ENCODE measurements at regions not wholly inside any gene's neighbourhood (a gene's known extent, or its start where the extent isn't known, plus 50 kb on each side); places are given as distances from the start of the nearest gene placed in this dataset.

GRCh38 chr6:9408402-9409117 is 973.2 kb upstream of the SLC35B3 start:
- DNase-seq (ENCODE audit: low spot score) (no peak), ATAC-seq (no peak), FAIRE-seq (no peak)
- 6% methylated on average over 2 of the region's 2 CpGs for WGBS (ENCODE audit: low lambda C conversion rate)
- Histone ChIP-seq H3K9ac (ENCODE audit: insufficient read depth, low read depth, low read length) (no peak overlapping the region), H3K4me1 (ENCODE audit: insufficient read depth, low read length) (no peaks in the 10 kb centered on the region), H3K9me3 (ENCODE audit: low read length) (no peaks in the 10 kb centered on the region), H3K4me3 (replicated peaks in 1 of 3; ENCODE audit: insufficient read depth in 1 of 3, low read depth in 2 of 3, low read length in 3 of 3) (no peak overlapping the region), H2AFZ (ENCODE audit: low read length) (no peak overlapping the region), H3K36me3 (replicated peaks in 1 of 2; ENCODE audit: control insufficient read depth in 1 of 2, insufficient read depth in 2 of 2, low read length in 2 of 2) (no peaks in the 10 kb centered on the region), H3K27ac (ENCODE audit: extremely low read length, insufficient read depth, low read length) (no peak overlapping the region), H3K27me3 (ENCODE audit: control insufficient read depth in 1 of 2, insufficient read depth in 2 of 2, low read length in 2 of 2) (no peaks in the 10 kb centered on the region), H4K20me1 (ENCODE audit: insufficient read depth, low read length) (no peaks in the 10 kb centered on the region), H3K4me2 (ENCODE audit: low read depth, low read length) (no peak overlapping the region), H3K79me2 (ENCODE audit: insufficient read depth, low read length) (no peaks in the 10 kb centered on the region)
- in situ Hi-C loops (cut with HindIII; ENCODE audit: extremely low pct_ligation_motif_present, low pct_unique_long_range_greater_than_20kb) (loop anchor here (25.0 kb wide), 2 partner anchors 421 to 896 kb away; no protein-coding TSS in a partner anchor), intact Hi-C loops (cut with micrococcal nuclease; ENCODE audit: unreplicated experiment) (no loop called here)
- POLR2A ChIA-PET: no interaction called here
- CTCF ChIA-PET (ENCODE audit: low intra/inter-chr PET ratio, low total read pairs): no interaction called here
- TF ChIP-seq RXRB (CRISPR knock-in tag; IDR thresholded peaks at IDR 0.05; ENCODE audit: borderline replicate concordance) (no peak), HNRNPLL (IDR thresholded peaks at IDR 0.05; ENCODE audit: low read depth, low read length, poor library complexity, severe bottlenecking) (no peak), EHMT2 (IDR thresholded peaks at IDR 0.05; ENCODE audit: borderline replicate concordance, low read depth, low read length) (no peak), DPF2 (CRISPR knock-in tag; IDR thresholded peaks at IDR 0.05; ENCODE audit: borderline replicate concordance, low read depth) (no peak), MIER2 (CRISPR knock-in tag; IDR thresholded peaks at IDR 0.05) (no peak), GFI1 (CRISPR knock-in tag; IDR thresholded peaks at IDR 0.05; ENCODE audit: borderline replicate concordance) (no peak), THAP11 (CRISPR knock-in tag; IDR thresholded peaks at IDR 0.05) (no peak), REXO4 (CRISPR knock-in tag; IDR thresholded peaks at IDR 0.05; ENCODE audit: borderline replicate concordance) (no peak), ZNF644 (CRISPR knock-in tag; IDR thresholded peaks at IDR 0.05; ENCODE audit: low read depth) (no peak), ZNF75D (CRISPR knock-in tag; IDR thresholded peaks at IDR 0.05; ENCODE audit: borderline replicate concordance) (no peak), FOSL1 (CRISPR knock-in tag; IDR thresholded peaks at IDR 0.05; ENCODE audit: borderline replicate concordance) (no peak), TGIF2 (CRISPR knock-in tag; IDR thresholded peaks at IDR 0.05) (no peak), RBFOX2 (IDR thresholded peaks at IDR 0.05; ENCODE audit: low read depth, low read length) (no peak), ZNF280B (CRISPR knock-in tag; IDR thresholded peaks at IDR 0.05; ENCODE audit: borderline replicate concordance) (no peak), KMT2B (CRISPR knock-in tag; IDR thresholded peaks at IDR 0.05) (no peak), CCAR2 (optimal IDR thresholded peaks at IDR 0.05; ENCODE audit: low read depth, low read length) (no peak), ZBTB49 (CRISPR knock-in tag; IDR thresholded peaks at IDR 0.05; ENCODE audit: borderline replicate concordance) (no peak), SMAD3 (CRISPR knock-in tag; IDR thresholded peaks at IDR 0.05) (no peak), HDAC6 (IDR thresholded peaks at IDR 0.05; ENCODE audit: low read depth, low read length) (no peak)
- no TSS peak for BruUV-seq (replicated peaks)

All from HepG2 (cell line).